IPS DF 19.7 (cell line): ENCODE measurements at regions not wholly inside any gene's neighbourhood (a gene's known extent, or its start where the extent isn't known, plus 50 kb on each side); places are given as distances from the start of the nearest gene placed in this dataset.

Experiments used
- DNase-seq: peaks from one replicate; pipeline ENCODE4 v3.0.0-alpha.2; 2013; ENCODE audit warnings: low read depth, low spot score

- no peak for DNase-seq
Measured at GRCh38 chr3:150218841-150219240, 189.3 kb upstream of the TSC22D2 start.

DNA sequence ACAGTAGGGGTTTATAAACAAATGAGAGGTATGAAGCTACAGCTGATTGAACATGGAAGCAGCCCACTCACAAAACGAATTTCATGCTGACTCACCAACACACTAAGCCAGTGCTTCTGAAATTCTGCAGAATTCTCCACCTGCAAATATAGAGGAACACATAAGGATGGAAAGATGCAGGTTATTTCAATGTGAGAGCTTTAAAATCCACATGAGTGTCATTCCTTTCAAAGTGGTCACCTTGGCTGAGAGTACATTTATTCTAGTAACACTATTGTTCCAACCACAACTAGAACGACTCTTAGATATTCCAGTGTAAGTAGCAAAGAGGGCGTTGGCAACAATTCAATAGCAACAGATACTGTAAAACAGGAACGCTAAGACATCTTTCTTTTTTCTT is 189.9 kb upstream of the TSC22D2 start:
- DNase-seq, result no peak

DNA sequence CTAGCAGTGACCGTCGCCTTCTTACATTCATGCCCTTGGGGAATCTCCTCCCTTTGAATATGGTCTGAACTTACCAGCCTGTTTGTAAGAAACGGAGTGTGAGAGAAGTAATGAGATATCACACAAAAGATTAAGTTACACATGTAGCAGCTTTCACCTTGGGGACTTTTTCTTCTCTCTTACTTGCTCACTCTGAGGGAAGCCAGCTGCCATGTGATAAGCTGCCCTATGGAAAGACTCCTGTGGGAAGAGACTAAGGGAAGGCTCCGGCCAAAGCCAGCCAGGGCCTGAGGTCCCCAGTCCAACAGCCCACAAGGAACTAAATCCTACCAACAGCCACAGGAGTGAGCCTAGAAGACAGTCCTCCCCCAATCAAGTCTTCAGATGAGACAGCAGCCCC is 190.4 kb upstream of the TSC22D2 start:
- DNase-seq, result no peak

DNA sequence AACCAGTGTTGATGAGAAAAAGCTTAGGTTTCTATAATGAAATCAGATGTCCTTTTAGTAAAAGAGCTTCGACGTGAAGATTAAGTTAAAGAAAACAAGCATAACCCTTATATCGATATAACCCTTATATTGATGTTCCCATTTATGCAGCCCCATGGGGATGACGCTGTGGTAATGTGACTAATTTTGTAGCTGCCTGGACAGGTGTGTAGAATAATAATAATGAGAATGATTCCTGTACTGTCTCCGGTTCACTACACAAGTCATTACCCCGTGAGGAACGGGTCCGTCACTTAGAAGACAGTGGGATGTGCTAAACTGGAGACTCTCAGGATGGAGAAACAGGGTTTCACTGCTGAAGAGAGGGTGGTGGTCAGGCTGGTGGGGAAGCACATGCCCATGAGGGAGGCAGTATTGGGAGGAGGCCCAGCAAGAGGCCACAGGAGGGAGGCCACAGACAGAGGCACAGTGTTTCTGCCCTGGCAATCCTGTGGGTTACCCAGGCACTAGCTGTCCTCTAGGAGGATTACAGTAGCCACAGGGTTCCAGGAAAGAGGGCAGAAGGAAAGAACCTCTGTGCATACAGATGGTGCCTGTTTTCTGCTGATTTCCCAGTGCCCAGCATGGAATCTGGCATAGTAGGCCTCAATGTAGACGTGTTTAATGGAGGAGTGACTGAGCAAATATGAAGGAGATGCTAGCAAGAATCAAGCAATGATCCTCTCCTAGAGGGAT is 191.1 kb upstream of the TSC22D2 start:
- no peak for DNase-seq

DNA sequence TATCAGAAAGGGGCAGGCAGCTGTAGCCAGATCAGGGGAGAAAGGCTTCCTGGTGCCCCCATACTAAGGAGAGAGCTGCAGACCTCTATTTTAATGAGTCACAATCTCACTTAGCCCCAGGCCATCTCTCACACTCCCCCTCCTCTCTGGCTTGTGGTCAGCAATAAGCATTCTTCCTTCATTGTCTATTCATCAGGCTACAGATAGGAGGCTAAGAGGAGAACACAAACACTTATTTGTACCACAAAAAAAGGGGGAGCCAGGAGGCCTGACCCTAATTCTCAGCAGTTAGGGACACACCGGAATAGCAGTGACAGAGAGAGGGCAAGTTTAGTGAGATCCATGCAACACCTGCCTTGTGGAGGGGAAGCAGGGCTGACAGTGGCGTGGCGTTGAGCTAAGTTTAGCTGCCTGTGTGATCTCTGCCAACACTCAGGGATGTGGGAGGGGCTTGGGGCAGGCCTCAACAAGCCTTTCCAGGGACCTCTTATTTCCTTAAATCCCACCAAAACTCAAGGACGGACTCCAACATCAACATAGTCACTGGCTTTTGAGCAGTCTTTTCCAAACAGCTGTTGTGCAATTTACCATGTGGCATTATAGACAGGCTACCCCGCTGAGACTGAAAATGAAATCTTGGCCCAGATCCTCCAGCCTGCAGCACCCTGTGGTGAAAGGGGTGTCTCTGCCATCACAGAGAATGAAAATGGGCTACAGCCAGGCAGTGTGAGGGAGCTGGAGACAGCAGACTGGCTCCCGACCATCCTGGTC is 191.9 kb upstream of the TSC22D2 start:
- DNase-seq, result no peak

DNA sequence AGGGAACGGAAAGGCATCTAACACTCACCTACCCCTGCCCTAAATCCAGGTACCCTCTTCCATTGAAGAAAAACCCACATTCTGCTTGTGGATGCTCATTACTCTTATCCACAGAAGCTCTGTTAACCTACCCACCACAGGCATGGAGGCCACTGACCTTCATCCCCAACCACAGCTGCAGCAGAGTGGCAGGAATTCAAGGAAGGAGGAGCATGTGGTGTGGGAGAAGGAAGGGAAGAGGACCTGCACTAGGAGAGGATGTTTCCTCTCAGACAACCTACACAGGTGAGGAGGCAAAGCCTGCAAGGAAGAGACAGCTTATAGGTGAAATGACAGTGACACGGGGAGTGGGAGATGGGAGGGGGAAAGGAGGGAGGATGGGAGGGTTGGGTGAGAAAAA is 192.5 kb upstream of the TSC22D2 start:
- DNase-seq, result no peak

DNA sequence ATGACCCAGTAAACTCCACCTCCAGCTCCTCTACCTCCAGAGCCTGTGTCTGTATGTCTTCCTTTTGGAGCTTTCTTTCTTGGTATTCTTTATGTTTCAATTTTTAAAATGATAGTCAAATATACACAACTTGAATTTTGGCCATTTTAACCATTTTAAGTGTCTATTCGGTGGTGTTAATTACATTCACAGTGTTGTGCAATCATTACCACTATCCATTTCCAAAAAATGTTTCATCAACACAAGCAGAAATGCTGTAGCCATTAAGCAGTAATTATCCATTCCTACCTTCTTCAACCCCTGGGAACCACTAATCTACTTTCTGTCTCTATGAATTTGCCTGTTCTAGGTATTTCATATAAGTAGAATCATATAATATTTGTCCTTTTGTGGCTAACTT is 194.5 kb upstream of the TSC22D2 start:
- no peak for DNase-seq

DNA sequence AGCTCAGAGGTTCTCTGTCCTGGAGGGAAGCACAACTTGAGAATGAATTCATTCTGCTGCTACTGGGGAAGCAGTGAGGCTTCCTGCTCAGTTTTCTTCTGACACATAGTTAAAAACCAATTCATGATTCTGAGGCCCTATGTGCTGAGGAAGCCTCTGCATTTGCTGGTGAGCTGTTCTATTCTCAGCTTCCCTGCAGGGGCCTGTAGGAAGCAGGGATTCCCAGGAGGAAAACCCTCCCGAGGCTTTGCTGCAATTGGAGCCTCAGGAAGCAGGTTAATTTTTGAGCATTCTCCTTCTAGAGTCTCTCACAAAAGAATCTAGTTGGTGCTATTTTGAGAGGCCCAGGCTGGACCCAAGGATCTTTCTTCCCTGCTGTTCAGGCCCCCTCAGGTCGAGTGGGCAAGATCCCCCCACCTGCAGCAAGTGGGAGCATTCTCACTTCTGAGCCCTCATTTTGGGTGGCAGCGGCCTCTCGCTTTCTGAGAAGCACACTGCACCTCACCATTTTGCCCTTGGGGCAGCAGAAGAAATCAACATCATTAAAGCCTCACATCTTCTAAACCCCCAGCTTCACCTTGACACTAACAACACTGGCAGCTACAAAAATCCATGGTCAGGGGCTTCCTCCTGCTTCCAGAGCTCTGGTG is 197.5 kb upstream of the TSC22D2 start:
- no peak for DNase-seq

GRCh38 chr3:150203273-150203672 is 204.8 kb upstream of the TSC22D2 start:
- DNase-seq, result no peak

GRCh38 chr3:150202711-150203110 is 205.4 kb upstream of the TSC22D2 start:
- DNase-seq, result no peak

- DNase-seq, result no peak
Measured at GRCh38 chr3:150194957-150195356, 213.1 kb upstream of the TSC22D2 start.

DNA sequence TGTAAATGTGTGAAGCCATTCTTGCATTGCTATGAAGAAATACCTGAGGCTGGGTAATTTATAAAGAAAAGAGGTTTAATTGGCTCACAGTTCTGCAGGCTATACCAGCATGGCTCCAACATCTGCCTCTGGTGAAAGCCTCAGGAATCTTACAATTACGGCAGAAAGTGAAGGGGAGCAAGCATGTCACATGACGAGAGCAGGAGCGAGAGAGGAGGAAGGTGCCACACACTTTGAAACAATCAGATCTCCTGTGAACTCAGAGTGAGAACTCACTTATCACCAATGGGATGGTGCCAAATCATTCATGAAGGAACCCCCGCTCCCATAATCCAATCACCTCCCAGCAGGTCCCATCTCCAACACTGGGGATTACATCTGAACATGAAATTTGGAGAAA is 213.6 kb upstream of the TSC22D2 start:
- no peak for DNase-seq

DNA sequence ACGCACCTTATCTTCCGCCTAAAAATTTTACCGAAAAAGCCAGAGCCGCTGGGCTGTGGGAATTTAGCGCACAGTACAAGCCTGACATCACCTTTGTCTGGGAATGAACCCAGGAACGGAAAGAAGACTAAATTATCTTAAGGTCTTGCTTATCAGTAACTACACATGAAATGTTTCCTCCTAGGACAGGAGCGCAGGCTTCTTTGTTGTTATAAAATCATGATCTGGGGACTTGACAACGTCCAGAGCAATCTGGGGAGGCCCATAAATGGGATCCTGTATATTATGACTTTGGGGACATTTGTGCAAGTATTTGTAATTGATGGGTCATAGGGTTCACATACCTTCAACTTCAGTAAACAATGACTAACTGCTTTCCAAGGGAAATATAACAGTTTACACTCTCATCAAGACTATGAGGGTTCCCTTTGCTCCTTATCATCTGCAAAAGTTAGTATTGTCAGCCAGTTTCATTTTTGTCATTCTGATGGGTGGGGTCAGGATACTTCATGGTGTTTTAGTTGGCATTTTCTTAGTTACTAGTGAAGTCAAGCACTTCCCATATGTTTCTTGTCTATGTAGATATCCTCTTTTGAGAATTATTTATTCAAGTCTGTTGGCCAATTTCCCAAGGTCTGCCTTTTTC is 213.9 kb upstream of the PFN2 start:
- DNase-seq, result no peak

- DNase-seq, result peak; percentile 42
Measured at GRCh38 chr3:150183678-150184425, 213.2 kb upstream of the PFN2 start.

DNA sequence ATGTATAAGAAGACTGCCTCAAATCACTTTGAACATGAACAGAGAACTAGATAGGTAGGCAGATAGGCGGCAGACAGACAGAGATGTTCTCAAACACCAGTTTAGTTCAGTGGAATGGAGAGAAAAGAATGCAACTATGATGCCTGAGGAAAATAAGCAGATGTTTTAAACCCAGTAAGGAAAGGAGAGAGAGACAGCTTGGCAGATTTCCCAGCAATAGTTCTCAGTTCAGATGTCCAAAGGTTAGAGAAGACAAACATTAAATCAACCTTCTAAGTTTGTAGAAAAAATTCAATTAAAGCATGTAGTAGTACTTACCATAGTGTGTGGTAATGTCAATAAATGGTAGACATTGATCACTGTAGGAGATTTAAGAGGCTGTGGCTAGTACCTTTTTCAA is 209.6 kb upstream of the PFN2 start:
- DNase-seq, result no peak

- DNase-seq, result no peak
Measured at GRCh38 chr3:150179330-150179729, 208.6 kb upstream of the PFN2 start.

- no peak for DNase-seq
Measured at GRCh38 chr3:150177673-150178381, 207.1 kb upstream of the PFN2 start.

- no peak for DNase-seq
Measured at GRCh38 chr3:150174179-150174578, 203.5 kb upstream of the PFN2 start.

- DNase-seq, result no peak
Measured at GRCh38 chr3:150172356-150172755, 201.7 kb upstream of the PFN2 start.

DNA sequence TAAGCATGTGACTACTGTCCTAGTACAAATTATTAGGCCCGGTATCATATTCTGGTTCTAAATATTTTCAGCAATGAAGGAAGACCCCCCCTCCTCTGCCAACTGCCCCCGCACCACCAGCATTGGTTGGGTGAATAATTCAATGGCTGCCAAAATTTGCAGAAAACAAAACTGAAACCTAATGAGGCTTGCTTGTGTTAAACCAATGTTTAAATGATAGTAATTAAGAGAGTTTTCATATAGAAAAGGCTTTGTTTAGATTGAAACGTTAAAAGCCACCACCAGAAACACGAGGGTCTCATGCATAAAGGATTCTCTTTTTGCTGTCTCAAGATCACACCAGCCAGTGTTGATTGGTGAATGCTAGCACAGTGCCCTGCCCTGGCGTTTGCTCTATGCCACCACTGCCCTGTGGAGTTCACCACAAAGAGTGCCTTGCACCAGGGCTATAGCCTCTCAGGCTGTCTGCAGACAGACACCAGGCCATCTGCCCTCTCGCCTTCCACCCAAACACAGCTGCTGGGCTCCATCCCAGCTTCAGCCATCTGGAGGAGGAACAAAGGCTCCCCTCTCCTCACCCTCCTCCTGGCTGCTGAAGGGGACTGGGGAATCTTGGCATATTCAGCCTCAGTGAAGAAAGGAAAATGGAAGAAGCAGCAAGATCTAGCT is 200.3 kb upstream of the PFN2 start:
- DNase-seq, result no peak
